Erythroblast (primary cell): ENCODE measurements at regions not wholly inside any gene's neighbourhood (a gene's known extent, or its start where the extent isn't known, plus 50 kb on each side); places are given as distances from the start of the nearest gene placed in this dataset.

Source experiments
- GATA1 ChIP-seq: IDR thresholded peaks from 2 replicates; pipeline ENCODE4 v1.6.1; 2011; ENCODE audit warnings: low read depth, mild to moderate bottlenecking, control low read depth, low read length, moderate library complexity
- POLR2A ChIP-seq: IDR thresholded peaks from 2 replicates; pipeline ENCODE4 v1.6.1; 2011; ENCODE audit warnings: mild to moderate bottlenecking, low read length

DNA sequence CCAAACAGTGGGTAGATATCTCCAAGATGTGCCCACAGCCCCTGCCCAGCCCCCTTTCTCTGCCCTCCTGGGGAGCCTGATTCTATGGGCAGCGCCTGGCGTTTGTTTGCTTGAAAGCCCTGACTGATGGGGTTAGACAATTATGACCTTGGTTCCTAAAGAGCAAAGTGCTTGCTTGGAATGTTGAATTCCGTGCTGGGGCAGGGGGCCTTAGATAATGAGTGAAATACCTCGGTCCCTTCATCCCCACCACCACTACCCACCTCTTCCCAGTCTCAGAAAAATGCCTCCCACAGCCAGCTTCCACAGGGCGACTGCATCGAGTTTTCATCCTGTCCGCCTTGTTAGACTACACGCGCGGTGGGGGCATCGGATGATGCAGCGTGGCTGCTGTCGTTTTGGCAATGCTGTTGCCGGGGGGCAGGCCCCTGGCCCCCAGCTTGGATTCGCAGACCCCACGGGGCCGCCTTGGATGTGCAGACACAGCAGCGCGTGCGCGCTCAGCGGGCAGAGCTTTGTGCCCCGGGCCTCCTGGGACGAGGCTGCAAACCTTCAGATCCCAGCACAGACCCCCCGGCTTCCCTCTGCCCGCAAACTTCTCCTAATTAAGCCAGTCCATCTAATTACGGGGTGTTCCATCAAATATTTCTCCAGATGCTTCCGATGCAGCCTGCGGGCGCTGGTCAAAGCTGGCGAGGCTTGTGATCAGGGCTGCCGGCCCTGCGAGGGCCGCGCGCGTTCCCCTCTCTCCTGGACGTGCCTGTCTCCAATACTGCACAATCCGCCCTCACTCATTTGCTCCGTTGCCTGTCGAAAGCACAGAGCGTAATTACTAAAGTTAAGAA, 86.1 kb downstream of the LINC00237 start:
- no peak for TF ChIP-seq POLR2A
- no peak for TF ChIP-seq GATA1
